GM19025 (cell line): ENCODE measurements at regions not wholly inside any gene's neighbourhood (a gene's known extent, or its start where the extent isn't known, plus 50 kb on each side); places are given as distances from the start of the nearest gene placed in this dataset.
"Not testable (repeated sequence)": the region's sequence is repeated elsewhere in the genome, so short reads cannot be mapped to it uniquely, and the experiment has no call there.

Experiments
- ATAC-seq: cut with Tn5 transposase; IDR thresholded peaks from one replicate; pipeline ENCODE4 v1.9.1; 2021; ENCODE audit warnings: mild to moderate bottlenecking, low read depth, moderate library complexity; ENCODE audit not compliant: unreplicated experiment

- ATAC-seq, result no peak
Measured at GRCh38 chr10:106395041-106395749, 769.3 kb downstream of the SORCS1 start.

GRCh38 chr10:106392778-106393177 is 771.7 kb downstream of the SORCS1 start:
- ATAC-seq, result no peak

DNA sequence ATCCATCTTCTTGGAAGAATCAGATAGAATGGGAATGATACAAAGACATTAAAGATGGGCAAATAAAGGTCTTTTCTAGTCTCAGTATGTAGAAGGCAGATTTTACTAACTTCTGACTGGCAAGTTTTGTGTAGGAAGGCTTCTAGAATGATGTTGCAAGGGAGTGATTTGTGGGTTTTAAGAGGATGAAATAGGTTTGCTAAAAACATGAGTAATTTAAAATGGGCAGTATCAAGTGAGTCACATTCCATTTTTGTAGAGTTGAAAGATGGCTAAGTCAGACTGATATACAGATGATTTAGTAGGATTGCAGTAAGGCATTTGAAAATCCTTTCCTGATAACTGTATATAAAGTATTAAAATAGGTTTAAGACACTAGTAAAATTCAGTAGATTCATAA is 777.4 kb downstream of the SORCS1 start:
- no peak for ATAC-seq

DNA sequence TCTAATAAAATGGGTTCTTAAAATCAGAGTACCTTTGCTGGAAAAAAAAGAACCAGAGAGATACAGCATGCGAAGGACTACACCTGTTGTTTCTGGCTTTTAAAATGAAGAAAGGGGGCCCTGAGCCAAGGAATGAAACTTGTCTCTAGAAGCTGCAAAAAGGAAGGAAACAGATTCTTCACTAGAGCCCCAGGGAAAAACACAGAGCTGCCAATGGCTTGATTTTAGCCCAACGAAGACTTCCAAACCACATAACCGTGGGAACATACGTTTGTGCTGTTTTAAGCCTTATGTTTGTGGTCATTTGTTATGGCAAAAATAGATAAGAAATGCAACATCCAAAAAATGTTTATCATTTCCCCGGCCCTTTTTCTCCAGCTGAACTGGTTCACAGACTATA is 780.0 kb downstream of the SORCS1 start:
- no peak for ATAC-seq

- no peak for ATAC-seq
Measured at GRCh38 chr10:106380706-106381105, 783.8 kb downstream of the SORCS1 start.

DNA sequence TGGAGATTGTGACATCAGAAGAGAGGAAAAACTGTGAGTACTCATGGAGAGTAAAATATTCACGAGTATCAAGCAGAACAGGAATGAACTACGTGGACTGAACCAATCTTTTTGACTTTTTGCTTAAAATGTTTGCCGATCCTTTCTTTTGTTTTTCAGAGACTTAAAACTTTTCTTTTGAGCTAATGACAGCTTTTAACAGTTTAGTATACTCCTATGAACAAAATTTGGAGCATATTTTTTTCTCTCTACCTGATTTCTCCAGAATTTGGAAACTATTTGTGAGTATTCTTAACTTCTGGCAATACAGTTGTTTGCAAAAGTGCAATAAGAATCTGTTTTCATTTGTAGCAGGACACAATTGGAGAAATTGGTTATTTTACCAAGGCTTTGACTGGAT is 786.3 kb downstream of the SORCS1 start:
- ATAC-seq, result no peak

GRCh38 chr10:106370751-106371150 is 793.8 kb downstream of the SORCS1 start:
- no peak for ATAC-seq

- ATAC-seq, result no peak
Measured at GRCh38 chr10:106360870-106361269, 803.6 kb downstream of the SORCS1 start.

GRCh38 chr10:106355450-106355849 is 809.1 kb downstream of the SORCS1 start:
- no peak for ATAC-seq

DNA sequence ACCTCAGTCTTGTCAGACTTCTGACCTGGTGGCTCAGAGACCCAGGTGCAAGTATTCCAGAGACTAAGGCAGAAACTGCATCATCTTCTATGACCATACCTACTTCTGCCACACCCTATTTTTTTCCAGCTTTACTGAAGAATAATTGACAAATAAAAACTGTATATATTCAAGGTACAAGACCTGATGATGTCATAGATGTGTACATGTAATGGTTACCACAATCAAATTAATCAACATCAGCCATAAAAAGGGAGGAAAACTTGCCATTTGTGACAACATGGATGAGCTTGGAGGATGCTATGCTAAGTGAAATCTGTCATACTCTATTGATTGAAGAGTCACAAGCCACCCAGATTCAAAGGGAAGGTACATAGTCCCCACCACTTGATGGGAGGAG is 815.6 kb downstream of the SORCS1 start:
- ATAC-seq, result no peak

DNA sequence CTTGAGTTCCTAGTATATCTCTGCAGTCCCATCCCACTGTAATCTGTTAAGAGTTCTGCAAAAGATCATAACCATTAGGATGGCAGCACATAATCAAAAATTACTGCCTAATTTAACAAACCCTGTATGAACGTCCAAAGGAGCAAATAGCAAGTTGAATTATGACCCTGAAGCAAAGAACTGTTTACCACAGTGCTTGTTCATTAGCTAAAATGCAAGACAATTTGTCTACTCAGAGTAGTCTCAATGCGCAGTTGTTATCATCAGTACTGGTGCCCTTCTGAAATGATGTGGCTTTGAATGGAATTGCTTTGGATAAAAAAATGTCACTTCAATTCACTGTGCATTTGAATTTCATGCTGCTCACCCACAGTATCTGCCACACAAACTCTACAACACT is 817.0 kb downstream of the SORCS1 start:
- no peak for ATAC-seq

DNA sequence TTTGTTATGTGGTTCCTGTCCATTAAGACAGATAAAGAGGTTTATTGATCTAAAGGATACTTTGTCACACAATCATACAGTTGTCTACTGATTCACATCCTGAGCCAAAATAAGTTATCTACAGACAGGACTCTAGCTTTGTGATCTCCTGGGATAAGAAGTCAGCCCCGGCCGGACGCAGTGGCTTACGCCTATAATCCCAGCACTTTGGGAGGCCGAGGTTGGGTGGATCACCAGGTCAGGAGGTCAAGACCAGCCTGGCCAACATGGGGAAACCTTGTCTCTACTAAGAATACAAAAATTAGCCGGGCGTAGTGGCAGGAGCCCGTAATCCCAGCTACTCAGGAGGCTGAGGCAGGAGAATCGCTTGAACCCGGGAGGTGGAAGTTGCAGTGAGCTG is 821.0 kb downstream of the SORCS1 start:
- ATAC-seq, result not testable (repeated sequence)

GRCh38 chr10:106341356-106341755 is 823.1 kb downstream of the SORCS1 start:
- ATAC-seq, result no peak

- no peak for ATAC-seq
Measured at GRCh38 chr10:106338486-106338885, 826.0 kb downstream of the SORCS1 start.

DNA sequence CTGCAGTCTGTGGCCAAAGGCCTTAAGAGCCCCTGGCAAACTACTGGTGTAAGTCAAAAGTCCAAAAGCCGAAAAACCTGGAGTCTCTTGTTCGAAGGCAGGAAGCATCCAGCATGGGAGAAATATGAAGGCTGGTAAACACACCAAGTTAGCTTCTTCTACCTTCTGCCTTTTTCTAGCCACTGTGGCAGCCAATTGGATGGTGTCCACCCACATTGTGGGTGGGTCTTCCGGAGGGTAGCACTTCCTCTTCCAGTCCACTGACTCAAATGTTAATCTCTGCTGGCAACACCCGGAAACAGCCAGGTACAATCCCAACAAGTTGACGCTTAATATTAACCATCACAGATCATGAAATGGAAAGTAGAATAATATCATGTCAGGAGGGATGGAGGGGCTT is 827.6 kb downstream of the SORCS1 start:
- ATAC-seq, result no peak

DNA sequence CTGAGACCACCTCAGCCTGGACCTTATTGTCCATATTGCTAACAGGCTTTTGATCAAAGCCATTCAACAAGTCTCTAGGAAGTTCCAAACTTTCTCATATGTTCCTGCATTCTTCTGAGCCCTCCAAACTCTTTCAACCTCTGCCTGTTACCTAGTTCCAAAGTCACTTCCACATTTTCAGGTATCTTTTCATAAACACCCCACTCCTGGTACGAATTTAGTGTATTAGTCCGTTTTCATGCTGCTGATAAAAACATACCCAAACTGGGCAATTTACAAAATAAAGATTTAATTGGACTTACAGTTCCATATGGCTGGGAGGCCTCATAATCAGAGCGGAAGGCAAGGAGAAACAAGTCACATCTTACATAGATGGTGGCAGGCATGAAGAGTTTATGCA is 836.8 kb downstream of the SORCS1 start:
- no peak for ATAC-seq

DNA sequence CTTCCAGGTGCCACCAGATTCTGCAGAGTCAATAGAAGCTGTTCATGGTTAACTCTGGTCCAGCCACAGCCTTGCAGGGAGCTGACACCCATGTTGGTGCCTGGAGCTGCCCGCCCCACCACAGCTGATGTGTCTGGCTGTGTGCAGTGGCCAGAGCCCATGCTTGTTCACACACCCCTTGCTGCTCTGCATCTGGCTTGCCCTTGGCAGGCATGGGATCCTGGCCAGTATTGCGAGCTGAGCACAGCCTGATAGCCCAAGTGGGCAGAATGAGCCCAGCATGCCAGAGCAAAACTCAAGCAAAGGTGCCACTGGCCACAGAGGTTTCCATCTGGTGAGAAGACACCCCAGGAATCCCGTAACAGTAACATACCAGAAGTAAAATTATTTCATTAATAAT is 843.6 kb downstream of the SORCS1 start:
- ATAC-seq, result no peak

GRCh38 chr10:106320078-106320477 is 844.4 kb downstream of the SORCS1 start:
- no peak for ATAC-seq

DNA sequence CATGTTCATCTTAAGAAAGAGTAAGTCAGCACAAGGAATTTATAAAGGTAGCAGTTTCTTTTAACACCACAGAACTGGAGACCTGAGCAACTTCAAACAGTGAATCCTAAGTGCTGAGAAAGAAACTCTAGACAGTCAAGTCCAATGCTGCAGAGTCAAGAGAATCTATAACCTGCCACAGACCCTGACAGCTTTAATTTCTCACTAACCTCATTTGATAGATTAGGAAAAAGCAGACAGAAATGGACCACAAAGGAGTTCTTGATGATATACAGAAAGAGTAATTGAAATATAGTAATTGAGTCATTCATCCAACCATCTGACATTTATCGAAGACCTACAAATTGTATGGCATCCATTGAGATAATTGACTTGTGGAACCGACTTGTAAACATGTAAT is 847.0 kb downstream of the SORCS1 start:
- ATAC-seq, result no peak

GRCh38 chr10:106313041-106313440 is 851.5 kb downstream of the SORCS1 start:
- ATAC-seq, result no peak

GRCh38 chr10:106312087-106312486 is 852.4 kb downstream of the SORCS1 start:
- ATAC-seq, result no peak

DNA sequence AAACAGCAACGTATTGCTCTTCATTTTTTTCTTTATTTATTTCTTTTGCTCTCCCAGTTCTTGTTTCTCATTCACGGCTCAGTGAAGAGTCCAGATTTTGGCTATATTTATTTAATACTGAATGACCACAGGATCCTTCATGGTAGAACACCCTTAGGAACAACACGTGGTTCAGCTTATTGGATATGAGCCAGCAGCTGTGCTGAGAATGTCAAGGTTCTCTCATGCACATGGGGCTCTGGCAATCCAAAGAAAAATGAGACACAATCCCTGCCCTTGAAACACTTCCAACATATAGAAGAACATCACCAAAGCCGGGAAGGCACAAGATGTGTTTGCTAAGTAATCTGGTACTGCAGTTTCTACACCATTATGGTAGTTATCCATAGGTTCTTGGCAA is 852.9 kb downstream of the SORCS1 start:
- no peak for ATAC-seq

DNA sequence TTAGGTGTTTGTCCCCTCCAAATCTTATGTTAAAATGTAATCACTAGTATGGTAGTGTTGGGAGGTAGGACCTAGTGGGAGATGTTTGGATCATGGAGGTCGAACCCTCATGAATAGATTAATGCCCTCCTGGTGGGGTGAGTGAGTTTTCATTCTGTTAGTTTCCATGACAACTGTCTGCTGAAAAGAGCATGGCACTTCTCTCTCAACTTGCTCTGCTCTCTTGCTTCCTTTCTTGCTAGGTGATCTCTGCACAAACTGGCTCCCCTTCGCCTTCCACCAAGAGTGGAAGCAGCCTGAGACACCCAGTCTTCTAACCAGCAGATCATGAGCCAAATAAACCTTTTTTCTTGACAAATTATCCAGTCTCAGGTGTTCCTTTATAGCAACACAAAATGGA is 853.9 kb downstream of the SORCS1 start:
- no peak for ATAC-seq
